Natural killer cell (primary cell): ENCODE measurements at regions not wholly inside any gene's neighbourhood (a gene's known extent, or its start where the extent isn't known, plus 50 kb on each side); places are given as distances from the start of the nearest gene placed in this dataset.

ENCODE experiments used
- ATAC-seq, 3 donors: fragments of 150-1000 bp in 2 of 3; fragments of 200-7000 bp in 1 of 3; cut with Tn5 transposase; 1 replicate in 1 of 3; 2 replicates in 2 of 3; pipeline ENCODE4 v1.10.0; 2021; ENCODE audit warnings: mild to moderate bottlenecking in 2 of 3, moderate library complexity in 2 of 3
- DNase-seq, 2 donors: peaks; one replicate each; pipeline versions ENCODE4 v3.0.0 to v3.0.0-alpha.2; 2013 to 2021; ENCODE audit warnings: mixed read lengths in 1 of 2
- H3K27ac ChIP-seq: one replicate; pipeline ENCODE4 v1.5.1; 2013; ENCODE audit warnings: mild to moderate bottlenecking, low read length
- H3K27me3 ChIP-seq: one replicate; pipeline ENCODE4 v1.6.1; 2013; ENCODE audit warnings: low read length; ENCODE audit not compliant: control insufficient read depth, insufficient read depth
- H3K36me3 ChIP-seq: one replicate; pipeline ENCODE4 v1.6.1; 2013; ENCODE audit warnings: low read length; ENCODE audit not compliant: control insufficient read depth, insufficient read depth
- H3K4me1 ChIP-seq: one replicate; pipeline ENCODE4 v1.6.1; 2013; ENCODE audit warnings: low read length; ENCODE audit not compliant: control insufficient read depth, insufficient read depth
- H3K4me3 ChIP-seq: one replicate; pipeline ENCODE4 v1.5.1; 2013; ENCODE audit warnings: low read length
- H3K9me3 ChIP-seq: one replicate; pipeline ENCODE4 v1.6.1; 2013; ENCODE audit warnings: low read length; ENCODE audit not compliant: control insufficient read depth, insufficient read depth
- H3K27ac Mint-ChIP-seq, 2 donors: one replicate each; pipeline ENCODE4 v1.8.0; 2022; ENCODE audit warnings: mild to moderate bottlenecking in 2 of 2, mixed read lengths in 2 of 2, moderate library complexity in 1 of 2
- H3K27me3 Mint-ChIP-seq, 2 donors: one replicate each; pipeline ENCODE4 v1.8.0; 2022; ENCODE audit warnings: low read depth in 2 of 2, mixed read lengths in 2 of 2
- H3K36me3 Mint-ChIP-seq: one replicate; pipeline ENCODE4 v1.8.0; 2022; ENCODE audit warnings: mixed read lengths
- H3K4me1 Mint-ChIP-seq, 2 donors: one replicate each; pipeline ENCODE4 v1.8.0; 2022; ENCODE audit warnings: mixed read lengths in 2 of 2
- H3K4me3 Mint-ChIP-seq: one replicate; pipeline ENCODE4 v1.8.0; 2022; ENCODE audit warnings: mild to moderate bottlenecking, moderate library complexity, mixed read lengths
- H3K9me3 Mint-ChIP-seq, 2 donors: one replicate each; pipeline ENCODE4 v1.8.0; 2022; ENCODE audit warnings: mixed read lengths in 2 of 2
- CTCF ChIP-seq: fragments of 200-600 bp; IDR thresholded peaks from one replicate; pipeline ENCODE4 v1.8.0; 2022; ENCODE audit warnings: antibody characterized with exemption
- WGBS: methylation state at CpG from one replicate; pipeline ENCODE4 v1.1.7; 2013; ENCODE audit warnings: missing lambda C conversion rate; ENCODE audit not compliant: insufficient coverage; 5-methylcytosine and 5-hydroxymethylcytosine counted together
- intact Hi-C: fragments of 100-400 bp; cut with micrococcal nuclease; formaldehyde crosslinking; loops from one replicate; pipeline ENCODE4 v1.14.2; 2022

GRCh38 chr4:45869184-45869583 is 254.7 kb downstream of the GABRG1 start:
- peaks cover 11 to 29% of the 10 kb centered on the region in 2 donors for H3K9me3 Mint-ChIP-seq
- H3K4me3 Mint-ChIP-seq, result no peak overlapping the region
- Histone ChIP-seq H3K27ac (no peak overlapping the region), H3K27me3 (no peaks in the 10 kb centered on the region), H3K4me1 (no peaks in the 10 kb centered on the region), H3K36me3 (no peaks in the 10 kb centered on the region), H3K4me3 (no peak overlapping the region), H3K9me3 (no peaks in the 10 kb centered on the region)
- H3K36me3 Mint-ChIP-seq, result peaks cover 7% of the 10 kb centered on the region
- no peaks in the 10 kb centered on the region for H3K27me3 Mint-ChIP-seq
- DNase-seq, result no peak
- intact Hi-C loops, result no loop called here
- ATAC-seq, result no peak
- H3K27ac Mint-ChIP-seq, result no peak overlapping the region
- no CpG with 5 or more reads among the region's 3 CpGs for WGBS
- no peak for TF ChIP-seq CTCF
- no peaks in the 10 kb centered on the region for H3K4me1 Mint-ChIP-seq

- Mint-ChIP-seq H3K36me3 (peaks cover 7% of the 10 kb centered on the region), H3K27ac (no peak overlapping the region), H3K4me1 (no peaks in the 10 kb centered on the region), H3K4me3 (no peak overlapping the region), H3K9me3 (peaks cover 9 to 23% of the 10 kb centered on the region in 2 donors), H3K27me3 (no peaks in the 10 kb centered on the region)
- no CpG with 5 or more reads among the region's 2 CpGs for WGBS
- intact Hi-C loops, result no loop called here
- no peak for TF ChIP-seq CTCF
- Histone ChIP-seq H3K27ac (no peak overlapping the region), H3K36me3 (no peaks in the 10 kb centered on the region), H3K4me1 (no peaks in the 10 kb centered on the region), H3K4me3 (no peak overlapping the region), H3K9me3 (no peaks in the 10 kb centered on the region), H3K27me3 (no peaks in the 10 kb centered on the region)
- DNase-seq (no peak), ATAC-seq (no peak)
Observed at GRCh38 chr4:45865781-45866180, 258.1 kb downstream of the GABRG1 start.

- H3K9me3 ChIP-seq, result peaks cover 11% of the 10 kb centered on the region
- H3K4me3 ChIP-seq, result no peak overlapping the region
- WGBS, result 53% methylated on average over 2 of the region's 2 CpGs
- no peak for TF ChIP-seq CTCF
- intact Hi-C loops, result no loop called here
- Mint-ChIP-seq H3K36me3 (peaks cover 11% of the 10 kb centered on the region), H3K27me3 (no peaks in the 10 kb centered on the region), H3K4me3 (no peak overlapping the region), H3K9me3 (peaks cover 14 to 30% of the 10 kb centered on the region in 2 donors), H3K27ac (no peak overlapping the region), H3K4me1 (no peaks in the 10 kb centered on the region)
- no peaks in the 10 kb centered on the region for H3K36me3 ChIP-seq
- H3K27me3 ChIP-seq, result no peaks in the 10 kb centered on the region
- ATAC-seq (no peak), DNase-seq (no peak)
- H3K27ac ChIP-seq, result no peak overlapping the region
- H3K4me1 ChIP-seq, result no peaks in the 10 kb centered on the region
Observed at GRCh38 chr4:45855857-45856256, 268.0 kb downstream of the GABRG1 start.

- H3K4me3 Mint-ChIP-seq, result no peak overlapping the region
- Histone ChIP-seq H3K27ac (no peak overlapping the region), H3K27me3 (no peaks in the 10 kb centered on the region), H3K36me3 (no peaks in the 10 kb centered on the region), H3K4me3 (no peak overlapping the region), H3K4me1 (no peaks in the 10 kb centered on the region), H3K9me3 (no peaks in the 10 kb centered on the region)
- H3K9me3 Mint-ChIP-seq, result peaks cover 7 to 8% of the 10 kb centered on the region in 2 donors
- intact Hi-C loops, result no loop called here
- no peak overlapping the region for H3K27ac Mint-ChIP-seq
- TF ChIP-seq CTCF, result no peak
- no peaks in the 10 kb centered on the region for H3K36me3 Mint-ChIP-seq
- H3K4me1 Mint-ChIP-seq, result no peaks in the 10 kb centered on the region
- ATAC-seq (no peak), DNase-seq (no peak)
- H3K27me3 Mint-ChIP-seq, result no peaks in the 10 kb centered on the region
- no CpG with 5 or more reads among the region's 1 CpG for WGBS
Observed at GRCh38 chr4:45846016-45846415, 277.8 kb downstream of the GABRG1 start.
